CD8-positive, alpha-beta memory T cell (primary cell): ENCODE measurements at regions not wholly inside any gene's neighbourhood (a gene's known extent, or its start where the extent isn't known, plus 50 kb on each side); places are given as distances from the start of the nearest gene placed in this dataset.

Experiments
- CTCF ChIA-PET: fragments of 350-600 bp; sonication (Branson Sonifier 250); formaldehyde crosslinking; loops from one replicate; lab custom pipeline; 2021; ENCODE audit warnings: antibody characterized with exemption; lab: Charles Lee
- POLR2A ChIA-PET: fragments of 350-600 bp; sonication (Branson Sonifier 250); formaldehyde crosslinking; loops from one replicate; lab custom pipeline; 2021; ENCODE audit warnings: antibody characterized with exemption; lab: Charles Lee
- DNase-seq, 5 donors: peaks; one replicate each; pipeline versions ENCODE4 v3.0.0 to v3.0.0-alpha.2; 2020 to 2022; ENCODE audit warnings: mixed read lengths in 1 of 5
- H3K27ac ChIP-seq: one replicate; pipeline ENCODE4 v1.7.0; 2013; ENCODE audit warnings: low read depth, mild to moderate bottlenecking, low read length, moderate library complexity
- H3K27me3 ChIP-seq: 2 replicates; pipeline ENCODE4 v1.7.0; 2013; ENCODE audit warnings: low read length, mild to moderate bottlenecking; ENCODE audit not compliant: insufficient read depth, poor library complexity, severe bottlenecking
- H3K36me3 ChIP-seq: 2 replicates; pipeline ENCODE4 v1.7.0; 2013; ENCODE audit warnings: mild to moderate bottlenecking, low read length, moderate library complexity; ENCODE audit not compliant: insufficient read depth
- H3K4me1 ChIP-seq: 2 replicates; pipeline ENCODE4 v1.7.0; 2013; ENCODE audit warnings: mild to moderate bottlenecking, low read length, moderate library complexity; ENCODE audit not compliant: insufficient read depth
- H3K4me3 ChIP-seq: 2 replicates; pipeline ENCODE4 v1.7.0; 2013; ENCODE audit warnings: mild to moderate bottlenecking, low read length
- H3K9me3 ChIP-seq: 2 replicates; pipeline ENCODE4 v1.7.0; 2013; ENCODE audit warnings: mild to moderate bottlenecking, low read length
- H3K27ac Mint-ChIP-seq, 8 donors: one replicate each; pipeline ENCODE4 v1.8.0; 2020 to 2021; ENCODE audit warnings: mixed read lengths in 8 of 8, mild to moderate bottlenecking in 6 of 8, inconsistent platforms in 3 of 8, moderate library complexity in 3 of 8
- H3K27me3 Mint-ChIP-seq, 2 donors: one replicate each; pipeline ENCODE4 v1.8.0; 2020 to 2021; ENCODE audit warnings: mixed read lengths in 2 of 2, mild to moderate bottlenecking in 1 of 2, moderate library complexity in 1 of 2
- H3K36me3 Mint-ChIP-seq, 3 donors: one replicate each; pipeline ENCODE4 v1.8.0; 2020 to 2021; ENCODE audit warnings: mixed read lengths in 3 of 3, inconsistent platforms in 1 of 3, mild to moderate bottlenecking in 1 of 3
- H3K4me1 Mint-ChIP-seq, 3 donors: one replicate each; pipeline ENCODE4 v1.8.0; 2020 to 2021; ENCODE audit warnings: mixed read lengths in 3 of 3, inconsistent platforms in 1 of 3, mild to moderate bottlenecking in 1 of 3
- H3K4me3 Mint-ChIP-seq, 7 donors: one replicate each; pipeline ENCODE4 v1.8.0; 2020 to 2021; ENCODE audit warnings: mixed read lengths in 7 of 7, mild to moderate bottlenecking in 6 of 7, moderate library complexity in 4 of 7, inconsistent platforms in 2 of 7
- H3K9me3 Mint-ChIP-seq, 5 donors: one replicate each; pipeline ENCODE4 v1.8.0; 2020 to 2022; ENCODE audit warnings: mixed read lengths in 5 of 5, mild to moderate bottlenecking in 3 of 5, moderate library complexity in 2 of 5, inconsistent platforms in 1 of 5

GRCh38 chr1:36728846-36729245 lies 246.1 kb upstream of the CSF3R start:
- no peaks in the 10 kb centered on the region for H3K4me1 Mint-ChIP-seq
- Histone ChIP-seq H3K36me3 (no peaks in the 10 kb centered on the region), H3K9me3 (no peaks in the 10 kb centered on the region), H3K27me3 (no peaks in the 10 kb centered on the region), H3K4me1 (no peaks in the 10 kb centered on the region), H3K27ac (no peak overlapping the region), H3K4me3 (no peak overlapping the region)
- H3K27me3 Mint-ChIP-seq, result peaks cover 16 to 38% of the 10 kb centered on the region in 2 donors
- H3K9me3 Mint-ChIP-seq, result no peaks in the 10 kb centered on the region
- H3K4me3 Mint-ChIP-seq, result no peak overlapping the region
- ChIA-PET CTCF (no interaction called here), POLR2A (no interaction called here)
- no peak overlapping the region for H3K27ac Mint-ChIP-seq
- no peak for DNase-seq
- H3K36me3 Mint-ChIP-seq, result no peaks in the 10 kb centered on the region

- H3K27me3 Mint-ChIP-seq, result peaks cover 16 to 41% of the 10 kb centered on the region in 2 donors
- Histone ChIP-seq H3K36me3 (no peaks in the 10 kb centered on the region), H3K27ac (no peak overlapping the region), H3K4me1 (no peaks in the 10 kb centered on the region), H3K4me3 (no peak overlapping the region), H3K27me3 (no peaks in the 10 kb centered on the region), H3K9me3 (no peaks in the 10 kb centered on the region)
- ChIA-PET CTCF (no interaction called here), POLR2A (no interaction called here)
- no peak overlapping the region for H3K4me3 Mint-ChIP-seq
- H3K27ac Mint-ChIP-seq, result no peak overlapping the region
- H3K36me3 Mint-ChIP-seq, result no peaks in the 10 kb centered on the region
- no peak for DNase-seq
- H3K4me1 Mint-ChIP-seq, result no peaks in the 10 kb centered on the region
- no peaks in the 10 kb centered on the region for H3K9me3 Mint-ChIP-seq
Measured at GRCh38 chr1:36728051-36728450, 245.3 kb upstream of the CSF3R start.

- Mint-ChIP-seq H3K4me1 (no peaks in the 10 kb centered on the region), H3K4me3 (no peak overlapping the region), H3K27ac (no peak overlapping the region), H3K36me3 (no peaks in the 10 kb centered on the region), H3K27me3 (peaks cover 14 to 37% of the 10 kb centered on the region in 2 donors), H3K9me3 (no peaks in the 10 kb centered on the region)
- no peaks in the 10 kb centered on the region for H3K4me1 ChIP-seq
- ChIA-PET POLR2A (no interaction called here), CTCF (no interaction called here)
- DNase-seq, result no peak
- no peaks in the 10 kb centered on the region for H3K36me3 ChIP-seq
- no peak overlapping the region for H3K4me3 ChIP-seq
- no peaks in the 10 kb centered on the region for H3K27me3 ChIP-seq
- H3K9me3 ChIP-seq, result no peaks in the 10 kb centered on the region
- H3K27ac ChIP-seq, result no peak overlapping the region
Measured at GRCh38 chr1:36725151-36725550, 242.4 kb upstream of the CSF3R start.

- no peaks in the 10 kb centered on the region for H3K36me3 Mint-ChIP-seq
- H3K4me1 Mint-ChIP-seq, result no peaks in the 10 kb centered on the region
- H3K9me3 Mint-ChIP-seq, result no peaks in the 10 kb centered on the region
- ChIA-PET POLR2A (no interaction called here), CTCF (no interaction called here)
- no peak for DNase-seq
- H3K36me3 ChIP-seq, result no peaks in the 10 kb centered on the region
- no peak overlapping the region for H3K4me3 ChIP-seq
- H3K27ac Mint-ChIP-seq, result no peak overlapping the region
- H3K4me1 ChIP-seq, result no peaks in the 10 kb centered on the region
- H3K4me3 Mint-ChIP-seq, result no peak overlapping the region
- no peaks in the 10 kb centered on the region for H3K9me3 ChIP-seq
- H3K27me3 ChIP-seq, result no peaks in the 10 kb centered on the region
- H3K27ac ChIP-seq, result no peak overlapping the region
- peaks cover 15 to 37% of the 10 kb centered on the region in 2 donors for H3K27me3 Mint-ChIP-seq
Measured at GRCh38 chr1:36723813-36724212, 241.1 kb upstream of the CSF3R start.

- Histone ChIP-seq H3K36me3 (no peaks in the 10 kb centered on the region), H3K27ac (no peak overlapping the region), H3K9me3 (no peaks in the 10 kb centered on the region), H3K4me1 (no peaks in the 10 kb centered on the region), H3K27me3 (no peaks in the 10 kb centered on the region), H3K4me3 (no peak overlapping the region)
- H3K27me3 Mint-ChIP-seq, result peaks cover 17 to 33% of the 10 kb centered on the region in 2 donors
- no peak overlapping the region for H3K4me3 Mint-ChIP-seq
- POLR2A ChIA-PET, result no interaction called here
- CTCF ChIA-PET, result no interaction called here
- H3K4me1 Mint-ChIP-seq, result no peaks in the 10 kb centered on the region
- DNase-seq, result no peak
- H3K36me3 Mint-ChIP-seq, result no peaks in the 10 kb centered on the region
- H3K27ac Mint-ChIP-seq, result peak overlapping the region in 1 of 8 donors; percentile 57
- no peaks in the 10 kb centered on the region for H3K9me3 Mint-ChIP-seq
Measured at GRCh38 chr1:36722871-36723270, 240.2 kb upstream of the CSF3R start.

- Mint-ChIP-seq H3K36me3 (no peaks in the 10 kb centered on the region), H3K27ac (peak overlapping the region in 1 of 8 donors; percentile 38), H3K4me1 (no peaks in the 10 kb centered on the region), H3K27me3 (peaks cover 17 to 32% of the 10 kb centered on the region in 2 donors), H3K4me3 (no peak overlapping the region), H3K9me3 (no peaks in the 10 kb centered on the region)
- Histone ChIP-seq H3K4me3 (no peak overlapping the region), H3K36me3 (no peaks in the 10 kb centered on the region), H3K4me1 (no peaks in the 10 kb centered on the region), H3K27me3 (no peaks in the 10 kb centered on the region), H3K9me3 (no peaks in the 10 kb centered on the region), H3K27ac (no peak overlapping the region)
- POLR2A ChIA-PET, result no interaction called here
- DNase-seq, result no peak
- CTCF ChIA-PET, result no interaction called here
Measured at GRCh38 chr1:36721261-36721660, 238.5 kb upstream of the CSF3R start.

GRCh38 chr1:36717431-36717830 lies 234.7 kb upstream of the CSF3R start:
- DNase-seq, result no peak
- H3K27me3 Mint-ChIP-seq, result peaks cover 23 to 44% of the 10 kb centered on the region in 2 donors

GRCh38 chr1:36715797-36716196 lies 233.1 kb upstream of the CSF3R start:
- no peaks in the 10 kb centered on the region for H3K27me3 ChIP-seq
- H3K27ac ChIP-seq, result no peak overlapping the region
- no peak overlapping the region for H3K4me3 ChIP-seq
- no peaks in the 10 kb centered on the region for H3K36me3 Mint-ChIP-seq
- H3K4me3 Mint-ChIP-seq, result no peak overlapping the region
- H3K9me3 ChIP-seq, result no peaks in the 10 kb centered on the region
- H3K4me1 ChIP-seq, result no peaks in the 10 kb centered on the region
- CTCF ChIA-PET, result no interaction called here
- POLR2A ChIA-PET, result no interaction called here
- H3K4me1 Mint-ChIP-seq, result no peaks in the 10 kb centered on the region
- no peaks in the 10 kb centered on the region for H3K9me3 Mint-ChIP-seq
- no peak for DNase-seq
- H3K27ac Mint-ChIP-seq, result peak overlapping the region in 1 of 8 donors; percentile 48
- no peaks in the 10 kb centered on the region for H3K36me3 ChIP-seq
- peaks cover 23 to 50% of the 10 kb centered on the region in 2 donors for H3K27me3 Mint-ChIP-seq

More at GRCh38 chr1:36717431-36717830, 234.7 kb upstream of the CSF3R start:
- Mint-ChIP-seq H3K9me3 (no peaks in the 10 kb centered on the region), H3K36me3 (no peaks in the 10 kb centered on the region), H3K4me3 (no peak overlapping the region), H3K4me1 (no peaks in the 10 kb centered on the region), H3K27ac (no peak overlapping the region)
- ChIA-PET CTCF (interaction anchor here (1.1 kb wide), 1 partner anchor 12 kb away, joined by 3 read pairs; no protein-coding TSS in a partner anchor), POLR2A (no interaction called here)
- no peaks in the 10 kb centered on the region for H3K9me3 ChIP-seq
- no peak overlapping the region for H3K4me3 ChIP-seq
- H3K36me3 ChIP-seq, result no peaks in the 10 kb centered on the region
- no peak overlapping the region for H3K27ac ChIP-seq
- no peaks in the 10 kb centered on the region for H3K27me3 ChIP-seq
- no peaks in the 10 kb centered on the region for H3K4me1 ChIP-seq

GRCh38 chr1:36714301-36714700 lies 231.6 kb upstream of the CSF3R start:
- Histone ChIP-seq H3K4me1 (no peaks in the 10 kb centered on the region), H3K27ac (no peak overlapping the region), H3K27me3 (peaks cover 5% of the 10 kb centered on the region), H3K4me3 (no peak overlapping the region), H3K9me3 (no peaks in the 10 kb centered on the region), H3K36me3 (no peaks in the 10 kb centered on the region)
- no peak for DNase-seq
- Mint-ChIP-seq H3K9me3 (no peaks in the 10 kb centered on the region), H3K36me3 (no peaks in the 10 kb centered on the region), H3K4me1 (no peaks in the 10 kb centered on the region), H3K4me3 (no peak overlapping the region), H3K27me3 (peaks cover 26 to 56% of the 10 kb centered on the region in 2 donors), H3K27ac (no peak overlapping the region)
- ChIA-PET POLR2A (no interaction called here), CTCF (no interaction called here)
